Smooth muscle cell (in vitro differentiated cells): ENCODE measurements at regions not wholly inside any gene's neighbourhood (a gene's known extent, or its start where the extent isn't known, plus 50 kb on each side); places are given as distances from the start of the nearest gene placed in this dataset.

Experiments used
- DNase-seq: peaks from one replicate; lab custom pipeline; 2025; ENCODE audit not compliant: unreplicated experiment; lab: John Stamatoyannopoulos, UW
- H2AFZ ChIP-seq: fragments of 200-600 bp; sonication (generic); 2 replicates; pipeline ENCODE4 v1.6.0; 2016; ENCODE audit warnings: antibody characterized with exemption, low read depth, mild to moderate bottlenecking
- H3F3A ChIP-seq: fragments of 200-600 bp; sonication (generic); 2 replicates; pipeline ENCODE4 v1.6.0; 2017; ENCODE audit warnings: antibody characterized with exemption, low read depth
- H3K27ac ChIP-seq: fragments of 200-600 bp; sonication (generic); 2 replicates; pipeline ENCODE4 v1.5.1; 2016; ENCODE audit warnings: low read depth, mild to moderate bottlenecking
- H3K27me3 ChIP-seq: fragments of 200-600 bp; sonication (generic); 2 replicates; pipeline ENCODE4 v1.6.1; 2016; ENCODE audit warnings: low read depth, mild to moderate bottlenecking
- H3K36me3 ChIP-seq: fragments of 200-600 bp; sonication (generic); 2 replicates; pipeline ENCODE4 v1.5.1; 2016; ENCODE audit warnings: low read depth
- H3K4me1 ChIP-seq: fragments of 200-600 bp; sonication (generic); 2 replicates; pipeline ENCODE4 v1.5.1; 2016; ENCODE audit warnings: low read depth
- H3K4me2 ChIP-seq: fragments of 200-600 bp; sonication (generic); 2 replicates; pipeline ENCODE4 v1.6.0; 2016; ENCODE audit warnings: mild to moderate bottlenecking
- H3K4me3 ChIP-seq: fragments of 200-600 bp; sonication (generic); 2 replicates; pipeline ENCODE4 v1.5.1; 2016; ENCODE audit warnings: mild to moderate bottlenecking
- H3K79me2 ChIP-seq: fragments of 200-600 bp; sonication (generic); 2 replicates; pipeline ENCODE4 v1.6.0; 2016; ENCODE audit warnings: low read depth, mild to moderate bottlenecking
- H3K9ac ChIP-seq: fragments of 200-600 bp; sonication (generic); 2 replicates; pipeline ENCODE4 v1.6.0; 2016; ENCODE audit warnings: low read depth
- H3K9me3 ChIP-seq: fragments of 200-600 bp; sonication (generic); replicated peaks from 2 replicates; pipeline ENCODE4 v1.5.1; 2016; ENCODE audit warnings: low read depth
- H4K20me1 ChIP-seq: fragments of 200-600 bp; sonication (generic); 2 replicates; pipeline ENCODE4 v1.6.0; 2016; ENCODE audit warnings: low read depth
- CTCF ChIP-seq: fragments of 200-600 bp; sonication (generic); IDR thresholded peaks from 2 replicates; pipeline ENCODE4 v1.5.1; 2017; ENCODE audit warnings: borderline replicate concordance, mild to moderate bottlenecking, antibody characterized with exemption; ENCODE audit not compliant: insufficient read depth, poor library complexity, severe bottlenecking
- WGBS: methylation state at CpG from one replicate; pipeline ENCODE4 v1.1.7; 2016; ENCODE audit warnings: low lambda C conversion rate; 5-methylcytosine and 5-hydroxymethylcytosine counted together

GRCh38 chr21:25513810-25514209 lies 93.5 kb downstream of the MRPL39 start:
- no peaks in the 10 kb centered on the region for H3K9me3 ChIP-seq
- peaks cover 3% of the 10 kb centered on the region for H3F3A ChIP-seq
- no peak overlapping the region for H3K27ac ChIP-seq
- no peaks in the 10 kb centered on the region for H3K79me2 ChIP-seq
- no peaks in the 10 kb centered on the region for H3K27me3 ChIP-seq
- H2AFZ ChIP-seq, result no peak overlapping the region
- no peak overlapping the region for H3K4me3 ChIP-seq
- no peaks in the 10 kb centered on the region for H3K36me3 ChIP-seq
- no peak for DNase-seq
- H3K9ac ChIP-seq, result no peak overlapping the region
- WGBS, result 95% methylated on average over 5 of the region's 5 CpGs
- no peak overlapping the region for H3K4me2 ChIP-seq
- no peaks in the 10 kb centered on the region for H3K4me1 ChIP-seq
- no peak for TF ChIP-seq CTCF
- H4K20me1 ChIP-seq, result no peaks in the 10 kb centered on the region

GRCh38 chr21:25512095-25513081 lies 94.9 kb downstream of the MRPL39 start:
- Histone ChIP-seq H2AFZ (no peak overlapping the region), H3K36me3 (no peaks in the 10 kb centered on the region), H3F3A (peaks cover 3% of the 10 kb centered on the region), H3K27ac (no peak overlapping the region), H3K27me3 (no peaks in the 10 kb centered on the region), H3K9me3 (no peaks in the 10 kb centered on the region), H3K4me3 (no peak overlapping the region), H3K79me2 (no peaks in the 10 kb centered on the region), H3K9ac (no peak overlapping the region), H4K20me1 (no peaks in the 10 kb centered on the region), H3K4me1 (no peaks in the 10 kb centered on the region), H3K4me2 (no peak overlapping the region)
- 89% methylated on average over 6 of the region's 7 CpGs for WGBS
- TF ChIP-seq CTCF, result no peak
- no peak for DNase-seq

GRCh38 chr21:25509862-25510261 lies 97.4 kb downstream of the MRPL39 start:
- Histone ChIP-seq H2AFZ (no peak overlapping the region), H4K20me1 (no peaks in the 10 kb centered on the region), H3K27ac (no peak overlapping the region), H3K79me2 (no peaks in the 10 kb centered on the region), H3K4me1 (no peaks in the 10 kb centered on the region), H3K27me3 (no peaks in the 10 kb centered on the region), H3K4me3 (no peak overlapping the region), H3K9ac (no peak overlapping the region), H3K36me3 (no peaks in the 10 kb centered on the region), H3K9me3 (no peaks in the 10 kb centered on the region), H3F3A (no peaks in the 10 kb centered on the region), H3K4me2 (no peak overlapping the region)
- TF ChIP-seq CTCF, result no peak
- 45% methylated on average over 2 of the region's 2 CpGs for WGBS
- DNase-seq, result no peak

- DNase-seq, result no peak
- Histone ChIP-seq H3K4me3 (no peak overlapping the region), H2AFZ (no peak overlapping the region)
These were observed 98.9 kb downstream of the MRPL39 start for GRCh38 chr21:25508364-25508763.

More at GRCh38 chr21:25508364-25508763, 98.9 kb downstream of the MRPL39 start:
- Histone ChIP-seq H4K20me1 (no peaks in the 10 kb centered on the region), H3K9ac (no peak overlapping the region), H3K9me3 (no peaks in the 10 kb centered on the region), H3K79me2 (no peaks in the 10 kb centered on the region), H3K4me2 (no peak overlapping the region), H3K4me1 (no peaks in the 10 kb centered on the region), H3K27ac (no peak overlapping the region), H3K36me3 (no peaks in the 10 kb centered on the region), H3K27me3 (no peaks in the 10 kb centered on the region), H3F3A (no peaks in the 10 kb centered on the region)
- TF ChIP-seq CTCF, result no peak
- WGBS, result 42% methylated on average over 3 of the region's 3 CpGs
